ENCODE measurements at regions not wholly inside any gene's neighbourhood (a gene's known extent, or its start where the extent isn't known, plus 50 kb on each side); places are given as distances from the start of the nearest gene placed in this dataset.
"Not testable (repeated sequence)": the region's sequence is repeated elsewhere in the genome, so short reads cannot be mapped to it uniquely, and the experiment has no call there.

DNA sequence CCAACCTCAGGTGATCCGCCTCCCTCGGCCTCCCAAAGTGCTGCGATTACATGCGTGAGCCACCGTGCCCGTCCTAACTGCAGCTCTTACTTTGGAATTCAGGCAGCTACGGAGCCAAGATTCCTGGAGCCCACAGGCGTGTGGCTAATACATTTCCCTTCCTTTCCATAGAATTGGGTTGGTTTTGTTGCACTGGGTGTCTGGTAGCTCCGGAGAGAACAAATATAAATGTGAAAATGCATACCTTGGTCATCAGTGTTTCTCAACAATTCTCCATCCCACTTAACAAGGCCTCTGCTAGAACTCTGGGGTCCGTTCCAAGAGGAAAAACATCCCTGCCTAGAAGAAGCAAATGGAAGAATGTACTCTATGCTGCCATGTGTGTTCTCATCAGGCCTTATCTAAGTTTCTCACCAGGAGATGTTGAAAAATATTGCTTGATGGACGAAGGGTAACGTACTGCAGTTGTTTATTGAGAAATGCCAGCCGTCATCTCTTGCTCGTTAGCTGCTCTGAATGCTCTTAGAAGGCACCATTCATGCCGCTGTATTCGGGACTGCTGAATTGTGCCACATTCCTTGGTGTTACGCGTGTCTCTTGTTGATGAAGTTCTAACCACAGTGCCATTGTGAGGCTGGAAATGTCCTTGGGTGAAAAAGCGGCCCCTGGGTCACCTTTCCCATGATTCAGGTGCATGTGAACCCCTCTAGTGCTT, 50.5 kb upstream of the CD99 start:
- DNase-seq (ENCODE audit: low read depth, low spot score), result no peak

GRCh38 chrX:2638279-2638678, 52.8 kb upstream of the CD99 start:
- DNase-seq (ENCODE audit: low read depth, low spot score), result no peak

DNA sequence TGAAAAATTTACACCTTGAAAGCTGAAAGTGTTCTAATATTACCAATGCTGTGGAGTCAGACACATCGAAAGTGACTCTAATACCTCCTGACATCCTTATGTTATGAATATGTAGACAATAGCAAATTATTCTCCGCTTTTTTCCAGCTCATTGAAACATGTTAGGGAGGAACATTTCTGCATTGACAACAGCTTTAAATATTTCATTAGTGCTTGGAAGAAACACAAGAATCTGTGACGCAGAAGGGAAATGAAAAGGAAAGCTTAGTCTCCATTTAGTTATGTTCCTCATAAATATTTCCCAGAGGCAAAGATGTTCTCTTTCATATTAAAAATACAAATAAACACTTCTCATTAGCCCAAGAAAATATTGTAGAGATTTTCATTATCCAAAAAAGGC, 55.8 kb upstream of the CD99 start:
- DNase-seq (ENCODE audit: low read depth, low spot score), result no peak

DNA sequence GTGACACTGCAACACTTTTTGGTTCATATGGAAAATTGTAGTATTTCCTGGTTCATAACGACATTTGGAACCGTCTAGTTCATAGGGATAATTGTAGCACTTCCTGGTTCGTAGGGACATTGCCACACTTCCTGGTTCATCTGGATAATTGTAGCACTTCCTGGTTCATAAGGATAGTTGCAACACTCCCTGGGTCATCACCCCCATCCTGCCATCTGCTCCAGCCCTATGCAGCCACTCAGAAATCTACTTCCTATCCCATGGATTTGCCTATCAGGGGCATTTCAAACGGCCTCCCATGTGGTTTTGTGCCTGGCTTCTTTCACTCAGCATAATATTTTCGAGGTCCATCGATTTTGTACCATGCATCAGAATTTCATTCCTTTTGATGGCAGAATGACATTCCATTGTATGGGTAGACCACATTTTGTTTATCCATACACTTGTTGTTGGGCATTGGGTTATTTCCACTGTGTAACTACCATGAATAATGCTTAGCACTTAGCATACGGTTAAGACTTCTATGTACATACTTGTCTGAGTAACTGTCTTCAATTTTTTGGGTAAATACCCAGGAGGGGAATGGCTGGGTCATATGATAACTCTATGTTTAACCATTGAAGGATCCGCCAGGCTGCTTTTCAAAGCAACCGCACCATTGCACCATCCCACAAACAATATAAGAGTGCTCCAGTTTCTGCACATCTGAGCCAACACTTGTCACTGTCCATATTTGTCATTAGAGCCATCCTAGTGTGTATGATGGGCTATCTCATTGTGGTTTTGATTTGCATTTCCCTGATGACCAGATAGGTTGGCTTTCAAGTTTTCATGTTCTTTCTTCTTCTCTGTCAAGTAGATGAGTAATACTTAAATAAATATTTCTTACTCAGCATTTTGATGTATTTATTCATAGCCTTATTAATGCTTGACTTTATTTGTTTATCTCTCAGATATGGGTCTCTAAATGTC, 58.3 kb upstream of the CD99 start:
- DNase-seq (ENCODE audit: low read depth, low spot score), result no peak

GRCh38 chrX:2631743-2632532, 59.2 kb upstream of the CD99 start:
- DNase-seq (ENCODE audit: low read depth, low spot score), result no peak

- DNase-seq (ENCODE audit: low read depth, low spot score), result not testable (repeated sequence)
Measured at GRCh38 chrX:2630935-2631742, 60.0 kb upstream of the CD99 start.

- not testable (repeated sequence) for DNase-seq (ENCODE audit: low read depth, low spot score)
Measured at GRCh38 chrX:2630008-2630934, 60.8 kb upstream of the CD99 start.

- no peak for DNase-seq (ENCODE audit: low read depth, low spot score)
Measured at GRCh38 chrX:2629316-2630007, 61.6 kb upstream of the CD99 start.

DNA sequence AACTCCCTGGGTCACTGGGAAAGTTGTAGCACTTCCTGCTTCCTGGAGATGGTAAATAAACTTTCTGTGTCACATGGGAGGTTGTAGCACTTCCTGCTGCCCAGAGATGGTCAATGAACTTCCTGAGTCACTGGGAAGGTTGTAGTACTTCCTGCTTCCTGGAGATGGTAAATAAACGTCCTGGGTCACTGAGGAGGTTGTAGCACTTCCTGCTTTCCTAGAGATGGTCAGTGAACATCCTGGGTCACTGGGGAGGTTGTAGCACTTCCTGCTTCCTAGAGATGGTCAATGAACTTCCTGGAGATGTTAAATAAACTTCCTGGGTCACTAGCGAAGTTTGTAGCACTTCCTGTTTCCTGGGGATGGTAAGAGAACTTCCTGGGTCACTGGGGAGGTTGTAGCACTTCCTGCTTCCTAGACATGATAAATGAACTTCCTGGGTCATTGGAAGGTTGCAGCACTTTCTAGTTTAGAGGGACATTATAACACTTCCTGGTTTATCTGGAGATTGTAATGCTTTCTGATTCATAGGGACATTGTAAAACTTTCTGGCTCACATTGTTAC, 62.3 kb upstream of the CD99 start:
- no peak for DNase-seq (ENCODE audit: low read depth, low spot score)

- no peak for DNase-seq (ENCODE audit: low read depth, low spot score)
Measured at GRCh38 chrX:2627272-2627867, 63.7 kb upstream of the CD99 start.

DNA sequence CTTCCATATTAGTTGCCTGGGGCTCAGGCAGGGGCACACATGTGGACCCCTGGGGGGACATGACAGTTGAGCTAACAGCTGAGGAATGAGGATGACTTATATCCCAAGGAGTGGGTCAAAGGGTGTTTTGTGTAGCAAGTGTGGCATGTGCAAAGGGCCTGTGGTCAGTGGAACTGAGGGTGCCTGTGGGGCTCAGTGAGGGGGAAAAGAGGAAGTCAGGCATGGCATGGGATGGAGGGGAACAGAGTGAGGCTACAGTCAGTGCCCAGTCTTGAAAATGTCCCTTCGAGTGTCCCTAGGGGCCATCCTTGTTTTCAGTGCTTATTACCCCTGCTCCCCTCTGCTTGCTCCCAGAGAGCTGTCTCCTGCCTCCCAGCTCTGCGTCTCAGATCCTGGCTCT, 64.3 kb upstream of the CD99 start:
- no peak for DNase-seq (ENCODE audit: low read depth, low spot score)

DNA sequence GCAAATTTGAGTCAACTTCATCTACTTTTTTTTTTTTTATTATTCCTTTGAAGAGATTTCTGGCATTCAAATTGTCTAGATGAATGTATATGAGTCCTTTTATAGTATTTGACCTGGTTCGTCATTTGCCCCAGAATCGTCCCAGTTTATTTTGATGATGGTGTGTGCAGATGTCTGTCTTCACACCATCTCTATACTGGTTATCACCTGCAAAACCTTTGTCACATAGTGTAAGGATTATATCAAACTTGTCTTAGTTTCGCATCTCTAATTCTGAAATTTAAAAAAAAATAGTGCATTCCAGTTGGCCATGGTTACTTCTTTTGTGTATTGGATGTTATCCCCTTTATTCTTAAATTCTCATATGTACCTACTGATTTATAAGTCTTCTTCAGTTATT, 70.5 kb upstream of the CD99 start:
- DNase-seq (ENCODE audit: low read depth, low spot score), result no peak

DNA sequence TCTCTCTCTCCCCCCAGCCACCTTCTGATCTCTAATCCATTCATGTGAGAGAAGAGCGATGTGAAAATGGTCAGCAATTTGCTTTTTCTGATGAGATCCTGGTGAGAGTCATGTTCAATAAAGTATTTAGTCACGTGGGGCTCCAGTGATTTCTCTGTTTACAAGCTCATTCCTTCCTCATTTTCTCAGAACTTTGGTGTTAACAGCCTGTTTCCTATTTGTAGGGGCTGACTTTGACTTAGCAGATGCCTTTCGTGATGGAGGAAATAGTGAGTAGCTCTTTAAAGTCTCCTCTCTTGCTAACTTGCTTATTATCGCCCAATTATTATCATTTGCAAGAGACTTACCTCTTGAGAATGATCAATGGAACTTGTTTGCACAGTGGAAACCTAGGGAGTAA, 72.6 kb upstream of the CD99 start:
- DNase-seq (ENCODE audit: low read depth, low spot score), result no peak

DNA sequence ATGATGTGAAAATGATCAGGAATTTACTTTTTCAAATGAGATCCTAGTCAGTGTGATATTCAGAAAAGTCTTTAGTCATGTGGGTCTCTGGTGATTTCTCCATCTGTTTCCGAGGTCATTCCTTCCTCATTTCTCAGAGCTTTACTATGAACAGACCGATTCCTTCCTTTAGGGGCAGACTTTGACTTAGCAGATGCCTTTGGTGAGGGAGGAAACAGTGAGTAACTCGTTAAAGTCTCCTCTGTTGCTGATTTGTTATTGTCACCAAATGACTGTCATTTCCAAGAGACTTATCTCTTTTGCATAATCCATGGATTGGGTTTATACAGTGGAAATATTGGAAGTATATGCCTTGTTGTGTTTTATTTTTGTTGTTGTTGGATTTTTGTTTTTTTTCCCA, 76.2 kb upstream of the CD99 start:
- DNase-seq (ENCODE audit: low read depth, low spot score), result no peak

DNA sequence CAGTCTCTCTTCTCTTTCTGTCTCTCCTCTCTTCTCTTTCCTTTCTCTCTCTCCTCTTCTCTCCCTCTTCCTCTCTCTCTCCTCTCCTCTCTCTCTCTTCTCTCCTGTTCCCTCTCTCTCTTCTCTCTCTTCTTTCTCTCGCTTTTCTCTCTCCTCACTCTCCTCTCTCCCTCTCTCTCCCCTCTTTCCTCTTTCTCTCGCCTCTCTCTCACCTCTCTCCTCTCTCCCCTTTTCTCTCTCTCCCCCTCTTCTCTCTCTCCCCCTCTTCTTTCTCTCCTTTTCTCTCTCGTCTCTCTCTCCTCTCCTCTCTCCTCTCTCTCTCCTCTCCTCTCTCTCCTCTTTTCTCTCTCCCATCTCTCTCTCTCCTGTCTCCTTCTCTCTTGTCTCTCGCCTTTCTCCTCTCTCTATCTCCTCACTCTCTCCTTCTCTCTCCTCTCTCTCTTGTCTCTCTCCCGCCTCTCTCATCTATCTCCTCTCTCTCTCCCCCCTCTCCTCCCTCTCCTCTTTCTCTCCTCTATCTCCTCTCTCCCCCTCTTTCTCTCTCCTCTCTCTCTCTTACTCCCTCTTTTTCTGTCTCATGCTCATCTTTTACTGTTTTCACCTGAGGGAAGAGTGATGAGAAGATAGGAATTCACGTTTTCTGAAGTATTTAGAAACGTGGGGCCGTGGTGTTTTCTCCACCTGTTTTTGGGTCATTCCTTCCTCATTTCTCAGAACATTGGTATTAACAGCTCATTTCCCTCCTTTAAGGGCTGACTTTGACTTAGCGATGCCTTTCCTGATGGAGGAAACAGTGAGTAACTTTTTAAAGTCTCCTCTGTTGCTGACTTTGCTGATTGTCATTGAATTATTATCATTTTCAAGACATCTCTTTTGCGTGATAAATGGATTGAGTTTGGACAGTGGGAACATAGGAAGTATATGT, 80.6 kb upstream of the CD99 start:
- DNase-seq (ENCODE audit: low read depth, low spot score), result no peak

DNA sequence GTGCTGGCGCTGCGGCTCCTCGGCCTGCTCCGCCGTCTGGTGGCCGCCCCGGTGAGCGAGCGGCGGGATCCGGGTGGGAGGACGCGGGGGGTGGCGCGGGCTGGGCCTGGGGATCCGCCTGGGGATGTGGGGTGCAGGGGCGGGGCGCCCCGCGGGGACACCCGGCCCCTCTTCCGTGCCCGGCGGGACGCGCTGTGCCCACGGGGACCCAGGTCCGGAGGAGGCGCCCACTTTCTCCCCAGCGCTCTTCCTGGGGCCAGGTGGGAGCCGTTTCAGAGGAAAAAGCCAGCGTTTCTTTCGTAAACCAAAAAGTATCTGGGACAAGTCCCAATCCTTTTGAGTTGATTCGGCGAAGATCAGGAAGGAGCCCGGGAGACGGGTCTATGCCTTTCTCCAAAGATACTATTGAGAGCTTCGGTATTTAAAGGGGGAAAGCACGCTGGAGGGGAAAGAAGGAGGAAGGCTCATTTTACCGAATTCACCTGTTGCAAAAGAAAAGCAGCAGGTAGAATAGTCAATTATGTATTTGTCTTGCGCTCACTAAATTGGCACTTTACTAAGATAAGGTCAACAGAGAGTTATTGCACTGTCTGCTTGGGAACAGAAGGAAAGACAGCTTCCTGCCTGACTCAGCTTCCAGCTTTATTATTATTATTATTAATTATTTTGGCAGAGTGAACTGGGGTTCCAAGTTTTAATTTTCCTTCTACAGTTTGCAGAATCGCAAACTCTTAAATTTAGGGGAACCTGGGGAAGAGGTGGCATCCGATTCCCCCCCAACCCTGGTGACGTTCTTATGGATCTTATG, 81.5 kb upstream of the CD99 start:
- DNase-seq (ENCODE audit: low read depth, low spot score), result no peak

Measured in brain pericyte (primary cell).